GM12864 (cell line): ENCODE measurements at regions not wholly inside any gene's neighbourhood (a gene's known extent, or its start where the extent isn't known, plus 50 kb on each side); places are given as distances from the start of the nearest gene placed in this dataset.
A peak's percentile ranks its signal among the peaks of the same experiment; 100 is the strongest.
"Not testable (repeated sequence)": the region's sequence is repeated elsewhere in the genome, so short reads cannot be mapped to it uniquely, and the experiment has no call there.

Experiments
- DNase-seq: peaks from one replicate; pipeline ENCODE4 v3.0.0-alpha.2; 2011; ENCODE audit warnings: low read depth
- H3K4me3 ChIP-seq: 2 replicates; pipeline ENCODE4 v1.5.1; 2011; ENCODE audit warnings: mild to moderate bottlenecking, low read depth, low read length, control low read depth
- TF ChIP-seq, protein P1 (sequence below): IDR thresholded peaks from 2 replicates; pipeline ENCODE4 v1.5.1; 2011; ENCODE audit warnings: low read depth, mild to moderate bottlenecking, moderate library complexity, low read length, control low read depth, inconsistent platforms; ENCODE audit errors: missing control alignments

GRCh38 chr21:32823296-32823695 lies 51.7 kb upstream of the PAXBP1 start:
- H3K4me3 ChIP-seq, DNase-seq: not testable (repeated sequence)

GRCh38 chr21:32824950-32825349 lies 53.4 kb upstream of the PAXBP1 start:
- TF ChIP-seq, protein P1, sequence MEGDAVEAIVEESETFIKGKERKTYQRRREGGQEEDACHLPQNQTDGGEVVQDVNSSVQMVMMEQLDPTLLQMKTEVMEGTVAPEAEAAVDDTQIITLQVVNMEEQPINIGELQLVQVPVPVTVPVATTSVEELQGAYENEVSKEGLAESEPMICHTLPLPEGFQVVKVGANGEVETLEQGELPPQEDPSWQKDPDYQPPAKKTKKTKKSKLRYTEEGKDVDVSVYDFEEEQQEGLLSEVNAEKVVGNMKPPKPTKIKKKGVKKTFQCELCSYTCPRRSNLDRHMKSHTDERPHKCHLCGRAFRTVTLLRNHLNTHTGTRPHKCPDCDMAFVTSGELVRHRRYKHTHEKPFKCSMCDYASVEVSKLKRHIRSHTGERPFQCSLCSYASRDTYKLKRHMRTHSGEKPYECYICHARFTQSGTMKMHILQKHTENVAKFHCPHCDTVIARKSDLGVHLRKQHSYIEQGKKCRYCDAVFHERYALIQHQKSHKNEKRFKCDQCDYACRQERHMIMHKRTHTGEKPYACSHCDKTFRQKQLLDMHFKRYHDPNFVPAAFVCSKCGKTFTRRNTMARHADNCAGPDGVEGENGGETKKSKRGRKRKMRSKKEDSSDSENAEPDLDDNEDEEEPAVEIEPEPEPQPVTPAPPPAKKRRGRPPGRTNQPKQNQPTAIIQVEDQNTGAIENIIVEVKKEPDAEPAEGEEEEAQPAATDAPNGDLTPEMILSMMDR, result no peak
- DNase-seq, result no peak
- no peak overlapping the region for H3K4me3 ChIP-seq

DNA sequence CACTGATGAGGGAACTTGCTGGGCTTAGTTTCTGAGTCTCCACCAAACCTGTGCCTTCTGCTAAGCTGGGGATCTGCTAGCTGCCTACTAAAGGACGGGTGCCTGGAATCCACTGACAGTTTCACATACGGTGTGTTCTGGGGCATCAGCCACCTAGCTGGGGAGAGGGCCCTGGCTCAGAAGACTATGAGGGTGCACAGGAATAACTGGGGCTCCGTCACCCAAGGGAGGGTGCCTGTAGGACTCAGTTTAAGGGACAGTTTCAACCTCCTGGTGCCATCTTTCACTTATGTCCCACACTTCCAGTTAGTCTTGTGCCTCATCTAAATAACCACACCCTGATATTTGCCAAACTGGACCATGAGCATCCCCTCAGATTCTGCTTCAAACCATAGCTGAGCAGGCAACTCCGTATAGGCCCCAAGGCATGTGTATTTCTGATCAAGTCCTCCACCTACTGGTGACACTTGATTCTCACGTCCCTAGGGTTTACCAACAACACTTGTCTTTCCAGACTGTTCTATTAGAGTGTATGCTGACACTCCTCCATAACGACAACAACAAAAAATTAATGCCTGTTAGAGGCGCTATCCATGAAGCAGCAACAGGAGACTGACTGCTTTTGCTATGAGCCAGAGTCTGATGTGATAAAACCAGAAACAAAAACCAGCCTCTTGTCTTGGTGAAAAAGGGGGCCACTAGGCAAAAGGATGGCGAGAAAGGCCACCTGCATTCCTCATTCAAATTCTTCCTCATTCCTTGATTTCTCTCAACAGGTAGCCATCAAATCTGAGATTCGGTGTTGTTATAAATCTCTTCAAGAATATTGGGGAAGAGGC lies 55.0 kb upstream of the PAXBP1 start:
- TF ChIP-seq, protein P1, result peak; percentile 64
- H3K4me3 ChIP-seq, result no peak overlapping the region
- DNase-seq, result peak; percentile 27

DNA sequence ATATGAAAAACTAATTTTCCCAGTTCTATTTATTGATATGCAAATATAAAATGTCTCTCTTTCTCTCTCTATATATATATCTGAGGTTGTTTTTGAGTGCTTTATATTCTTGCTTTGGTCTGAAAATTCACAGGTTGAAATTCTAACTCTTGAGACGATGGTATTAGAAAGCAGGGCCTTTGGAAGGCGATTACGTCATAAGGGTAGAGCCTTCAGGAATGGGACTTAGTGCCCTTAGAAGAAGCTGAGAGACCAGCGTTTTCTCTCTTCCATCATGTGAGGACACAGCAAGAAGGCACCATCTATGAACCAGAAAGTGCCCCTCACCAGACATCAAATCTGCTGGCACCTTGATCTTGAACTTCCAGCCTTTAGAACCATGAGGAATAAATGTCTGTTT lies 57.4 kb upstream of the PAXBP1 start:
- no peak overlapping the region for H3K4me3 ChIP-seq
- TF ChIP-seq, protein P1, result no peak
- DNase-seq, result no peak

- no peak overlapping the region for H3K4me3 ChIP-seq
- DNase-seq, result no peak
- TF ChIP-seq, protein P1, result no peak
These were observed 57.9 kb upstream of the PAXBP1 start for GRCh38 chr21:32829504-32829903.

DNA sequence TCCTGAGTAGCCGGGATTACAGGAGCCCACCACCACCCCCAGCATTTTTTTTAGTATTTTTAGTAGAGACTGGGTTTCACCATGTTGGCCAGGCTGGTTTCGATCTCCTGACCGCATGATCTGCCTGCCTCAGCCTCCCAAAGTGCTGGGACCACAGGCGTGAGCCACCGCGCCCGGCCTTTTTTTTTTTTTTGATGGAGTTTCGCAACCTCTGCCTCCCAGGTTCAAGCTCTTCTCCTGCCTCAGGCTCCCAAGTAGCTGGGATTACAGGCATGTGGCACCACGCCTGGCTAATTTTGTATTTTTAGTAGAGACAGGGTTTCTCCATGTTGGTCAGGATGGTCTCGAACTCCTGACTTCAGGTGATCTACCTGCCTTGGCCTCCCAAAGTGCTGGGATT lies 60.2 kb upstream of the PAXBP1 start:
- DNase-seq, H3K4me3 ChIP-seq: not testable (repeated sequence)

- TF ChIP-seq, protein P1, result no peak
- DNase-seq, result no peak
- no peak overlapping the region for H3K4me3 ChIP-seq
These were observed 62.8 kb upstream of the PAXBP1 start for GRCh38 chr21:32834211-32834915.

GRCh38 chr21:32834916-32835235 lies 63.3 kb upstream of the PAXBP1 start:
- no peak overlapping the region for H3K4me3 ChIP-seq
- TF ChIP-seq, protein P1, result no peak
- DNase-seq, result no peak
